Peyer's patch (tissue), 4 donors: ENCODE measurements at regions not wholly inside any gene's neighbourhood (a gene's known extent, or its start where the extent isn't known, plus 50 kb on each side); places are given as distances from the start of the nearest gene placed in this dataset.

Source experiments
- DNase-seq, 3 donors: peaks; one replicate each; pipeline ENCODE4 v3.0.0-alpha.2; 2017 to 2019
- H3K27ac ChIP-seq, 4 donors: fragments of 200-600 bp; sonication (generic); one replicate each; pipeline ENCODE4 v1.5.1; 2016 to 2019
- H3K27me3 ChIP-seq, 2 donors: fragments of 200-600 bp; sonication (generic); one replicate each; pipeline ENCODE4 v1.5.1; 2019
- H3K36me3 ChIP-seq, 3 donors: fragments of 200-600 bp; sonication (generic); one replicate each; pipeline ENCODE4 v1.5.1; 2016 to 2019
- H3K4me1 ChIP-seq, 4 donors: fragments of 200-600 bp; sonication (generic); one replicate each; pipeline ENCODE4 v1.5.1; 2016 to 2019
- H3K4me3 ChIP-seq, 4 donors: fragments of 200-600 bp; sonication (generic); 1 replicate in 3 of 4; 2 replicates in 1 of 4; pipeline ENCODE4 v1.5.1; 2016 to 2019; ENCODE audit warnings: mild to moderate bottlenecking in 1 of 4
- H3K9me3 ChIP-seq, 4 donors: fragments of 200-600 bp; sonication (generic); one replicate each; pipeline ENCODE4 v1.5.1; 2016 to 2019; ENCODE audit warnings: mild to moderate bottlenecking in 1 of 4
- POLR2A ChIP-seq, 2 donors: fragments of 450-650 bp; IDR thresholded peaks; one replicate each; pipeline ENCODE4 v1.5.1; 2017; ENCODE audit warnings: antibody characterized with exemption in 2 of 2, mild to moderate bottlenecking in 2 of 2, moderate library complexity in 2 of 2
- TF ChIP-seq, protein P1 (sequence below), 6 experiments: fragments of 450-650 bp in 4 of 6; fragments of 200-600 bp in 2 of 6; sonication (generic) in 1 of 6; IDR thresholded peaks; one replicate each; pipeline ENCODE4 v1.5.1; 2017 to 2019; ENCODE audit warnings: antibody characterized with exemption in 6 of 6, mild to moderate bottlenecking in 3 of 6, moderate library complexity in 1 of 6

DNA sequence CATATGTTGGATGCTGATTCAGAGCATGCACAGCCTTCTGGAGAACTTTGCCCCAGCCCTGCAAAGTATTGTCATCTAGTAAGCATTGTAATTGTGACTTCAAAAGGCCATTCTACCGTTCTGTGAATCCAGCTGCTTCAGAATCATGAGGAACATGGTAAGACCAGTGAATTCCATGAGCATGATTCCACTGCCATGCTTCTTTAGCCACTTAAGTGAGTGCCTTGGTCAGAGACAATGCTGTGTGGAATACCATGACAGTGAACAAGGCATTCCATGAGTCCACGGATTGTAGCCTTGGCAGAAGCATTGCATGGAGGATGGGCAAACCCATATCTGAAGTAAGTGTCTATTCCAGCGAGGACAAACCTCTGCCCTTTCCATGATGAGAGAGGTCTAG, 123.7 kb downstream of the S1PR1 start:
- TF ChIP-seq, protein P1, sequence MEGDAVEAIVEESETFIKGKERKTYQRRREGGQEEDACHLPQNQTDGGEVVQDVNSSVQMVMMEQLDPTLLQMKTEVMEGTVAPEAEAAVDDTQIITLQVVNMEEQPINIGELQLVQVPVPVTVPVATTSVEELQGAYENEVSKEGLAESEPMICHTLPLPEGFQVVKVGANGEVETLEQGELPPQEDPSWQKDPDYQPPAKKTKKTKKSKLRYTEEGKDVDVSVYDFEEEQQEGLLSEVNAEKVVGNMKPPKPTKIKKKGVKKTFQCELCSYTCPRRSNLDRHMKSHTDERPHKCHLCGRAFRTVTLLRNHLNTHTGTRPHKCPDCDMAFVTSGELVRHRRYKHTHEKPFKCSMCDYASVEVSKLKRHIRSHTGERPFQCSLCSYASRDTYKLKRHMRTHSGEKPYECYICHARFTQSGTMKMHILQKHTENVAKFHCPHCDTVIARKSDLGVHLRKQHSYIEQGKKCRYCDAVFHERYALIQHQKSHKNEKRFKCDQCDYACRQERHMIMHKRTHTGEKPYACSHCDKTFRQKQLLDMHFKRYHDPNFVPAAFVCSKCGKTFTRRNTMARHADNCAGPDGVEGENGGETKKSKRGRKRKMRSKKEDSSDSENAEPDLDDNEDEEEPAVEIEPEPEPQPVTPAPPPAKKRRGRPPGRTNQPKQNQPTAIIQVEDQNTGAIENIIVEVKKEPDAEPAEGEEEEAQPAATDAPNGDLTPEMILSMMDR (IDR thresholded peaks at IDR 0.05): no peak
- no peak for TF ChIP-seq POLR2A (IDR thresholded peaks at IDR 0.05)
- H3K4me3 ChIP-seq: no peak overlapping the region
- no peaks in the 10 kb centered on the region for H3K9me3 ChIP-seq
- no peak overlapping the region for H3K27ac ChIP-seq
- DNase-seq: no peak
- no peaks in the 10 kb centered on the region for H3K4me1 ChIP-seq
- no peaks in the 10 kb centered on the region for H3K36me3 ChIP-seq
- H3K27me3 ChIP-seq: no peaks in the 10 kb centered on the region

DNA sequence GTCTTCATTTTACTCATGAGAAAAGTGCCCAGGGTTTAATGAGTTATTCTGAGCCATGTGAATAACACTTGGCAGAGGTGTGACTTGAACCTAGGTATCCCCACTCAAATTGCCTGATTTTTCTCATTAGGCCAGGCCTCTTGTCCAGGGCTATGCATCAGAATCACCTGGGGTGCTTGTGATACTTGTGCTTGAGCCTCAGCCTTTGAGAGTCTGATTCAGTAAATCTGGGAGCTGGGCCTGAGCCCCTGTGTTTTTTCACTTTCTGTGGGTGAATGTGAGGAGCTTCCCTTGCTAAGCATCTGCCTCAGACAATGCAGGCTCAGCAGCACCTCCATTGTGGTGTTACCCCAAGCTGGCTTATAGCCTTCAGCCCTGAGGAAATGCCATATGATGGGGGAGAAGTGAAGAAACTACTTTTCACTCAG, 127.1 kb downstream of the S1PR1 start:
- no peak overlapping the region for H3K27ac ChIP-seq
- no peaks in the 10 kb centered on the region for H3K9me3 ChIP-seq

DNA sequence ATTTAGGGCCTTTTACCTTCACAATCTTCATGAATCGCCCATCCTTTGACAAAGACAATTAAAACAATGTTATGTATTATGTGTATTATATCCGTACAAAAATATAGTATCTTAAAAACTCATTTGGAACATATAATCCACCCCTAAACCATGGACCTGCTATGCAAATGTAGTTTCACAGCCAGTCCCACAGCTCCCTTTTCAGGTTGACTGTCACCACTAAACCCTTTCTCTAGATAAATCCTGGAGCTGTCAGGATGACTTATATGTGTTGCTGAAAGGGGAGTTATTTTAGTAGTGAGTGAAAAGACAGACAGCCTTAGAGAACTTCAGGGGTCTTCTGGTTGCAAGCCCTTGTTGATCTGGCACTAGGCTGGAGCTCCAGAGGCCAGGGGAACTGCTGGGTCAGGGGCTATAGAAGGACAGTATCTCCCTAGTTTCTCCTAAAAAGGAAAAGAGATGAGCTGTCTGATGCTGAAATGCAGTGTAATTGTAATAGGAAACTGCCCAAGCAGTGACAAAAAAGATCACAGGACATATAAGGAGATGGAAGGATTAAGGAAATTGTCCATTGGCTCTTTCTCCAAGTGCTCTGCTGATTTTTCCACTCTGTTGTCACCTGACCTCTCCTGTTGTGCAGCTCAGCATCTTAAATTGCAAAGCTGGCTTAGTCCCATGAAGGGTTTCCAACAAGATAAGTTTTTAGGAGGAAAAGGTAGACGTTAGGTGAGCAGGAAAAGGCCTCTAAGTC, 127.7 kb downstream of the S1PR1 start:
- Histone ChIP-seq H3K27me3 (no peaks in the 10 kb centered on the region), H3K27ac (no peak overlapping the region), H3K4me1 (no peaks in the 10 kb centered on the region), H3K9me3 (no peaks in the 10 kb centered on the region), H3K4me3 (no peak overlapping the region), H3K36me3 (no peaks in the 10 kb centered on the region)
- DNase-seq: no peak
- no peak for TF ChIP-seq POLR2A (IDR thresholded peaks at IDR 0.05)
- TF ChIP-seq, protein P1 (IDR thresholded peaks at IDR 0.05): no peak

More for the DNA sequence above, 127.1 kb downstream of the S1PR1 start:
- no peaks in the 10 kb centered on the region for H3K36me3 ChIP-seq
- DNase-seq: no peak
- no peaks in the 10 kb centered on the region for H3K27me3 ChIP-seq
- no peaks in the 10 kb centered on the region for H3K4me1 ChIP-seq
- TF ChIP-seq, protein P1 (IDR thresholded peaks at IDR 0.05): no peak
- no peak overlapping the region for H3K4me3 ChIP-seq

DNA sequence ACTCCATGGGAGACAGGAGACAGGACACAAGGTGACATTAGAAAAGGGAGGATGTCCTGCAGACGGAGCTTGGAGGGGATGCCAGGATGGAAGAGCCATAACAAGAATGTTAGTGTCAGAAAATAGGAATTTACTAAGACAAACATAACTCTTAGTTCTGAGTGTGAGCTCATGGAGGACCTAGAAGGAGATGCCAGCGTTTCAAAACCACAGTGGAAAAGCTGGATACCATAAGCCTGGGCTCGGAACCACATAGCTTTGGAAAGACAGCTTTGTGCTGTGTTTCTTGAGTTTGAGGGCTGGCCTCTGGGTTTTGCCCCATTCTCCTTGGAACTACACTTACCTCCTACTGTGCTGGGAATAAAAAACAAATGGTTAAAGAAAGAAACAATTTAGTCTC, 128.4 kb downstream of the S1PR1 start:
- no peaks in the 10 kb centered on the region for H3K27me3 ChIP-seq
- H3K4me1 ChIP-seq: no peaks in the 10 kb centered on the region
- no peaks in the 10 kb centered on the region for H3K36me3 ChIP-seq
- DNase-seq: no peak
- no peak for TF ChIP-seq POLR2A (IDR thresholded peaks at IDR 0.05)
- TF ChIP-seq, protein P1 (IDR thresholded peaks at IDR 0.05): no peak
- no peaks in the 10 kb centered on the region for H3K9me3 ChIP-seq
- no peak overlapping the region for H3K27ac ChIP-seq
- no peak overlapping the region for H3K4me3 ChIP-seq

DNA sequence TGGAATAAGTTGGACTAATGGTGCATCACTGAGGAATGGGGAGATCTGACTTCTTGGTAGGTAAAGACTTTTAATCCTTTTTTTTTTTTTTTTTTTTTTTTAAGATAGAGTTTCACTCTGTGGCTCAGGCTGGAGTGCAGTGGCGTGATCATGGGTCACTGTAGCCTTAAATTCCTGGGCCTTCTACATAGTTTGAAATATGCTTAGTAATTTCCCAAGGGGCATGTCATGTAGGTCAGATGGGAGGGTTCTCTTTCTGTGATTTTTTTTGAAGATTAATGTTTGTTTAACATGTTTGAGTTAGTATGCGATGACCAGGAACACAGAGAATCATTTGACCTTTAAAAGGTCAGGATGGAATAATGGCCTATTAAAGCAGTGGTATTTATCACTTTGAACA, 129.1 kb downstream of the S1PR1 start:
- no peaks in the 10 kb centered on the region for H3K9me3 ChIP-seq
- no peaks in the 10 kb centered on the region for H3K36me3 ChIP-seq
- H3K4me3 ChIP-seq: no peak overlapping the region
- no peaks in the 10 kb centered on the region for H3K27me3 ChIP-seq
- no peaks in the 10 kb centered on the region for H3K4me1 ChIP-seq
- TF ChIP-seq, protein P1 (IDR thresholded peaks at IDR 0.05): no peak
- TF ChIP-seq POLR2A (IDR thresholded peaks at IDR 0.05): no peak
- H3K27ac ChIP-seq: no peak overlapping the region
- no peak for DNase-seq
